Cardiac septum (tissue), 1 donor: ENCODE measurements at regions not wholly inside any gene's neighbourhood (a gene's known extent, or its start where the extent isn't known, plus 50 kb on each side); places are given as distances from the start of the nearest gene placed in this dataset.
"Not testable (repeated sequence)": the region's sequence is repeated elsewhere in the genome, so short reads cannot be mapped to it uniquely, and the experiment has no call there.

ENCODE experiments used
- DNase-seq: peaks from one replicate; pipeline ENCODE4 v3.0.0-alpha.2; 2020; ENCODE audit warnings: low spot score
- intact Hi-C: fragments of 100-400 bp; cut with DNase I; formaldehyde crosslinking; loops from one replicate; pipeline ENCODE4 v1.14.0; 2022
- donor health status: DM: no; HTN: no; CAD: no.

- no peak for DNase-seq
Measured at GRCh38 chr2:78721355-78722033, 304.0 kb upstream of the REG3G start.

GRCh38 chr2:78734221-78734620 lies 291.3 kb upstream of the REG3G start:
- intact Hi-C loops = no loop called here
- no peak for DNase-seq

More at GRCh38 chr2:78721355-78722033, 304.0 kb upstream of the REG3G start:
- intact Hi-C loops = no loop called here

GRCh38 chr2:78739282-78739681 lies 286.2 kb upstream of the REG3G start:
- intact Hi-C loops = no loop called here
- no peak for DNase-seq

- DNase-seq = no peak
- intact Hi-C loops = no loop called here
Measured at GRCh38 chr2:78749638-78750037, 275.9 kb upstream of the REG3G start.

- intact Hi-C loops = no loop called here
- DNase-seq = no peak
Measured at GRCh38 chr2:78750219-78750618, 275.3 kb upstream of the REG3G start.

GRCh38 chr2:78754930-78755329 lies 270.6 kb upstream of the REG3G start:
- no peak for DNase-seq
- intact Hi-C loops = no loop called here

- DNase-seq = no peak
- intact Hi-C loops = no loop called here
Measured at GRCh38 chr2:78757191-78757590, 268.3 kb upstream of the REG3G start.

DNA sequence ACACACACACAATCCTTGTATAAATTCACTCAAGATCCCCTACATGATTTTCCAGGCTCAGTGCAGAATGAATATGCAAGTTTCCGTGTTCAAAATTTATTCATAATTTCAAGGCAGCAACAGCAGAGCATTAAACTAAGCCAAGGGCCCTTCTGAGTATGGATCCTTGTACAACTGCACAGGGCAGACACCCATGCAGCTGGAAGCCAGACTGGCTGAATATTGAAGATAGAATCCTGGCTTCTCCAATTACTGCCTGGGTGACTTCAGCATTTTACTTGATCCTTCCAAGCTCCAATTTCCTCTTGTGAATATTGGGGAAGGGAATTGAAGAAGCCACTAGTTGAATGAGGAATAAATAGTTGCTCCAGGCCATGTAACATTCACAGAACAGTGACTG lies 267.9 kb upstream of the REG3G start:
- DNase-seq = no peak
- intact Hi-C loops = no loop called here

DNA sequence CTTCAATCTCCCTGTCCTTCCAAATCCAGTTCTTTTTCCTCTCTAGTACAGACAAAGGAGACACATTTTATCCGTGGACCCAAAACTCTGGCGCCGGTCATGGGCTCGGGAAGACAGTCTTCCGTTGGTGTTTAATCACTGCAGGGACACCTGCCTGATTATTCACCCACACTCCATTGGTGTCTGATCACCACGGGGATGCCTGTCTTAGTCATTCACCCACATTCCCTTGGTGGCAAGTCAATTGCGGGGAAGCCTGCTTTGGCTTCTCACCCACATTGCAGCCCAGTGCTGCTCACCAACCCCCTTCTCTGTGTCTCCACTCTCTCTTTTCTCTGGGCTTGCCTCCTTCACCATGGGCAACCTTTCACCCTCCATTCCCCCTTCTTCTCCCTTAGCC lies 266.7 kb upstream of the REG3G start:
- intact Hi-C loops, DNase-seq: not testable (repeated sequence)

- DNase-seq = no peak
- intact Hi-C loops = no loop called here
Measured at GRCh38 chr2:78766459-78766858, 259.0 kb upstream of the REG3G start.

- DNase-seq = no peak
- intact Hi-C loops = no loop called here
Measured at GRCh38 chr2:78768016-78768415, 257.5 kb upstream of the REG3G start.

DNA sequence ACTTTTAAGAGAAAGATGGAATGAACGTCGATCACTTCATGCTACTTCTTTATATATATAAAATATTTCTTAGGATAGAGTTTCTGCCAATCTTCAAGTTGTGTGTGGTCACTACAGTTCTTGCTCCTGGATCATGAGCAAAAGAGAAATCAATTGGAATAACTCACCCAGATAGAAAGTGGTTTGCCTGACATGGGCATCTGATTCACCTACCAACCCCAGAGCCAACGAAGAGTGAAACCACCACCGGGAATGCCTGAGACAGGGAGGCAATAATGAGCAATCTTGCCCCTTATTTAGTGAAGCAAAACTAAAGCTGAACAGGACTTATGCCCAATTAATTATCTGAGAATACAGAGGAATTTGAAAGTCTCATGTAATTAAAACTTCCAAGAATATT lies 250.2 kb upstream of the REG3G start:
- no peak for DNase-seq
- intact Hi-C loops = no loop called here

DNA sequence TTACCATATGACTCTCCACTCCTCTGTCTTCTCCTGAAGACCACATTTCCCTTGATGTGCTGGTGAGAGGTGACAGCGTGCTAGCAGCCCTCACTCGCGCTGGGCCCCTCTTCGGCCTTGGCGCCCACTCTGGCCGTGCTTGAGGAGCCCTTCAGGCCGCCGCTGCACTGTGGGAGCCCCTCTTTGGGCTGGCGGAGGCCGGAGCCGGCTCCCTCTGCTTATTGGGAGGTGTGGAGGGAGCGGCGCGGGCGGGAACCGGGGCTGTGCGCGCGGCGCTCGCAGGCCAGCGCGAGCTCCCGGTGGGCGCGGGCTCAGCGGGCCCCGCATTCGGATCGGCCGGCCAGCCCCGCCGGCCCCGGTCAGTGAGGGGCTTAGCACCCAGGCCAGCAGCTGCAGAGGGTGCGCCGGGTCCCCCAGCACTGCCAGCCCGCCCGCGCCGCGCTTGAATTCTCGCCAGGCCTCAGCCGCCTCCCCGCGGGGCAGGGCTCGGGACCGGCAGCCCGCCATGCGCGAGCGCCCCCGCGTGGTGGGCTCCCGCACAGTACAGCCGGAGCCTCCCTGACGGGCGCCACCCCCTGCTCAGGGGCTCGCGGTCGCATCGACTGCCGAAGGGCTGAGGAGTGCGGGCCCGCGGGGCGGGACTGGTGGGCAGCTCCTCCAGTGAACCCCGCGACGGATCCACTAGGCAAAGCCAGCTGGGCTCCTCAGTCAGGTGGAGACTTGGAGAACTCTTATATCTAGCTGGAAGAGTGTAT lies 246.6 kb upstream of the REG3G start:
- intact Hi-C loops = no loop called here
- no peak for DNase-seq

- DNase-seq = no peak
- intact Hi-C loops = no loop called here
Measured at GRCh38 chr2:78779761-78780160, 245.7 kb upstream of the REG3G start.

- no peak for DNase-seq
- intact Hi-C loops = no loop called here
Measured at GRCh38 chr2:78780256-78780655, 245.2 kb upstream of the REG3G start.

- intact Hi-C loops = no loop called here
- no peak for DNase-seq
Measured at GRCh38 chr2:78780864-78781583, 244.5 kb upstream of the REG3G start.

DNA sequence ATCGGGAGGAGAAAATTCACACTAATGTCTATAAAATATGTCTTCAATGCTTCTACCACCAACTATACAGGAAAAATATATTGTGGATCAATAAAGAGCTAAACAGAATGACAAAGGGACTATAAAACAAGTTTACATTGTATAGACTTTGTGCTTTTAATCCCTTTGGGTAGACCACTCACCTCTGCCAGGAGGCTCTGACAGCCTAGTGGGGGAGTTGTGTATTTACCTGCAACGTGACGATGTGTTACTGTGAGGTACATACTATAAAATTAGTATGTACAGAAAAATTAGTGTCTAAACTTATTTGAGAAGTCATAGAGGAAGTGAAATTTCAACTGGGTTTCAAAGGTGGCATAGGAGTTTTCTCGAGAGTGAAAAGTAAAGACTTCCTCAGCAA lies 243.3 kb upstream of the REG3G start:
- no peak for DNase-seq
- intact Hi-C loops = no loop called here

GRCh38 chr2:78811955-78812610 lies 213.4 kb upstream of the REG3G start:
- DNase-seq = no peak
- intact Hi-C loops = no loop called here

GRCh38 chr2:78814331-78814986 lies 211.0 kb upstream of the REG3G start:
- intact Hi-C loops = no loop called here
- no peak for DNase-seq

DNA sequence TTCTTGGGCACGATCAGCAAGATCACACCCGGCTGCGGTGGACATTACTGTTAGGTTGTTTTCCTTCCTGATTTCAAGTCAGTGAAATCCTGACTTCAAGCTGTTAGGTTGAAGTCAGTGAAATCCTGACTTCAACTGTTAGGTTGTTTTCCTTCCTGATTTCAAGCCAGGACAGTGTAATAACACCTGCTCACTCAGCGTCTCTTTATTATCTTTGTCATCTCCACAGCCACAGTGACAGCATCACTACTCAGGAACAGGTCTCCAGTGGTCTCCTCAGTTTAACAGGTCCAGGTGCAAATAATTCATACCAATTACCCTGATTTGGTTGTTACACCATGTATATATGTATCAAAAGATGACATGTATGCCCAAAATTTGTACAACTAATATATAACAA lies 208.1 kb upstream of the REG3G start:
- no peak for DNase-seq
- intact Hi-C loops = no loop called here
